A204.1 (cell line): ENCODE measurements at regions not wholly inside any gene's neighbourhood (a gene's known extent, or its start where the extent isn't known, plus 50 kb on each side); places are given as distances from the start of the nearest gene placed in this dataset.

Source experiments
- FAIRE-seq: peaks from 2 replicates; lab custom pipeline; 2012; peaks lifted over from hg19 to GRCh38; lab: Jason Lieb, UNC

DNA sequence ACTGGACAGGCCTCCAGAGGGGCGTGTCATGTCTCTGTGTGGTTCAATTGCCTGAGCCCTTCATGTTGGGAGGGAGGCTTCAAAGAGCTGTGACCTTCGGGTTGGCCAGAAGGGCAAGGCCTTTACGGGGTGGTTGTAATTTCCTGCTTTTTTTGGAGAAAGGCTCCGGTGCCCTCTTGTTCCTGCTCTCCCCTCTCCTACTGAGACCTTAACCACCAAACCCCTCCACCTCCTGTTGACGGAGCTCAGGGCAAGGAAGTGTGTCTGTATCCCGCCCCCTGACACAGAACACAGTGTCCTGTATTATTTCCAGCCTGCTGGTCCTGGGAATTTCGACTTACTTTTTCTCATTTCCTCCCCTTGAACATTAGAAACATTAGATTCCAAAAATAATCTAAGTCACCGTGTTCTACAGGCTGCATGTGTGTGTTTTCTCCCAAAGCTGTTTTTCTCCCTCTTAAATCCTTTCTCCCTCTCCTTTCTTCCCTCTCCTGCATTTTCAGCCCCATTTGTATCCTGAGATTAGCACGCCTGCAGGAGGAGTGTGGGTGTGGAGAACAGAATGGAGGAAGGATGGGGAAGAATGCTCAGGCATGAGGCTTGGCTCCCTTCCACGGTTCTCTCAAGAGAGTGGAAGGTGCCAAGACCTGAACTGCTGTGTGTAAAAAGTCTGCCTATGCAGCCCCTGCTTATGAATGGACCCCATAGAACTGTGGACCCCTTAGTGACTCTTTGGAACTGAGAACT is 285.4 kb upstream of the ROPN1 start:
- no peak for FAIRE-seq

DNA sequence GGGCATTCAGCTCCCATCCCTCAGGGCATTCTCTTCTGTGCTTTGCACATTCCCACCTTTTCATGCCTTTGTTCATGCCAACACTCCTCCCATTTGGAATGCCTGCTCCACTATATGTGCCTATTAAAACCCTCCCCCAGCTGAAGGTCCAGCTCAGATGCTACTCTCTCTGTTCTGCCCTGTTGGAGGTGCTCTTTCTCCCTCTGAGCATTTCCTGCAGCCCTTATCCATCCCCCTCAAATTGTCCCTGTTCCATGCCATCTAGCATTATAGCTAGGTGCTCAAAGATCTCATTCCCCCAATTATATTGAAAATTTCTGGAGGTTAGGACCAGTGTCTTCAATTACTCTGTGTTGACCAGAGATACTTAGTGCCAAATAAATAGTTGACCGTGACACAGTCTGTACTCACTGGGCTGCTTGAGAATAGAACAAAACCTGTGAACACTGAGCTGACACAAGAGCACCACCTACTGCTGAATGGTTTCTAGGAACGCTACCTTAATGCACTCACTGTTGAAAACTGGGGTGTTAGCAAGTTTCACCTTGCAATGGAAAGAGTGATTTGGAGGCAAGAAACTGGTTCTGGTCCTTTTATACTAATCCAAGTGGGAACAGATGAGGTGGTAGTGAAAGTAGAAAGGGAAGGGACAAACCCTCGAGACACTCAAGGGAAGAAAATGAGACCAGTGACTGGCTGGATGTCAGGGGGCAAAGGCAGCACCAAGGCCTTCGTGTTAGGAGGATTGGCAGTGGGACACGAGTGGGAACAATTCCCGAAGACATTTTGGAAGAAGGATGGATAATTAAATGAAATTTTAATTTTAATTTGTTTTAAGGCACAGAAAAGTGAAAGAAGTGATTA is 289.8 kb upstream of the ROPN1 start:
- no peak for FAIRE-seq

DNA sequence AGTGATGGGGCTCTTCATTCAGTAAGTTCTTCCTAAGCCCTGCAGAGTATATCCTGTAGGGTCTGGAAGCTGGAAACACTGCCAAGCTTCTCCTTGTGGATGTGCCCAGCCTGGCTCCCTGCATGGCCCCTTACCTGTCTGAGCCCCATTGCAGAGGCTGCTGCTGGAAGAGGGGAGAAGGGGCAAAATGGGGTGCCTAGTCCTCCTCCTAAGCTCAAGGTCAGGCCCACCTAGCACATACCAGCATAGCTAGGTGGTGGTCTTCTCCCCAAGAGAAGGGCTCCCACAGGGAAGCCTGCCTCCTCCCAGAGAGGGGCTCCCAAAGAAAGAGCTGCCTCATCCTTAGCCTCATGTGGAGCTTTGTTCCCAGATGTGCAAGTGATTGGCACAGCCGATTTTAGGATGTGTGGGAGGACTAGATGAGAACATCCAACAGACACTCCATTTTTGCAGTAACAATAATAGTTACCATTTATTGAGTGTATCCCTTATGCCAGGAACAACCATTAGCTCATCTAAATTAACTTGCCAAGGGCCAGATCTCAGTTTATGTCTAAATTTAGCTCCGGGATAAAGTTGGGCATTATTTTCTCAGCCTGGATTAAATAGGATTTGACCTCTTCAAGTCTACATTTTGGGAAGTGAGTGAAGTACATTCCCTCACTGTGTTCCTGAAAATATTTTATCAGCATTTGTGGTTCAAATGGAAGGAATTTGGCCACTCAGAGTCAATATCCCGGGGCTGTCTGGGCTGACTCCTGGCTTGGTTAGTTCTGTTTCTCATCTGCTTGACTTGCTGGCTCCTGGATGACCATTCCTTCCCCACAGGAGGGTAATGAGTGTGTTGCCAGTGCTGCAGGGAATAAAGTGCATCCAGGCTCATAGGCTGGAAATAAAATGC is 291.1 kb upstream of the ROPN1 start:
- FAIRE-seq = no peak

DNA sequence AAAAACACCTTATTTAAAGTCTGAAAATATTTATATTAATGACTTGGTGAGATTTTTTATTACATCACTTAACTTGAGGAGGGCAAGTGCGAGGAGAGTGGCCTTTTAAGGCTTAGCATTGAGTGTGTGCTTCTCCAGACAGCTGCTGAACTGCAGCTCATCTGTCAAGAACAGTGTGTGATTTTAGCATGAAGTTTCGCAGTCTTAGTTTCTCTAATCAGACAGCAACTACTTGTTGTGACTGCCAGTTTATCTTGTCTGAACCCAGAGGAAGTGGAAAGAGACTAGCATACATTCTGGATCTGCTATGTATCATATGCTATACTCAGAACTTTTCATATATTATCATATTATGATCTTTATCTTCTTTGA is 291.7 kb upstream of the ROPN1 start:
- no peak for FAIRE-seq

DNA sequence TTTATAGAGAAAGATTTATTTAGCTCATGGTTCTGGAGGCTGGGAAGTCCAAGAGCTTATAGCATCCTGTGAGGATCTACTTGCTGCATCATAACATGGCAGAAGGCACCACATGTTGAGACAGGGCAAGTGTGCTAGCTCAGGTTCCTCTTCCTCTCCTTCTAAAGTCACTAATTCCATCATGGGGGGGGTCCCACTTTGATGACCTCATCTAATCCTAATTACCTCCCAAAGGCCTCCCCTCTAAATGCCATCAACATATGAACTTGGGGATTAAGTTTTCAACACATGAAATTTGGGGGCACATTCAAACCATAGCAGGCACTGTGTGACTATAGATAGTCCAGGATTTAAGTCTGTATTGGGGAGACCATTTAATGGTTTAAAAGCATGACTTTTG is 297.1 kb upstream of the ROPN1 start:
- no peak for FAIRE-seq

DNA sequence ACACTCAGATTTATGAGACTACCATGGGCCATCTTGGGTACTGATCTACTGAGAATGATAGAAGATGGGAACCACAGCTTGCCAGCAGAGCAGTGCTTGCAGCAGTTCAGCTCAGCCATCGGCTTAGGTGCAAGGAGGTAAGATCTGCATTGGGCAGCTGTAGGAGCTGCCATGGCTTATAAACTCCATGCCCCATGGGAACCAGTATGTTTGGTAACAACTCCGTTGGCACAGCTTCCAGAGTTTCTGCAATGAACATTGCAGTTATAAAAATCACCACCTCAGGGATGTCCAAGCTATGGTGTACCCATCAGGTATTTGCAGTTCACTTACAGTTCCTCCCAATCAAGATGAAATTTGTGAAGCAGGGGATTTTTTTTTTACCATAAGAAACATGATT is 299.1 kb upstream of the ROPN1 start:
- no peak for FAIRE-seq

DNA sequence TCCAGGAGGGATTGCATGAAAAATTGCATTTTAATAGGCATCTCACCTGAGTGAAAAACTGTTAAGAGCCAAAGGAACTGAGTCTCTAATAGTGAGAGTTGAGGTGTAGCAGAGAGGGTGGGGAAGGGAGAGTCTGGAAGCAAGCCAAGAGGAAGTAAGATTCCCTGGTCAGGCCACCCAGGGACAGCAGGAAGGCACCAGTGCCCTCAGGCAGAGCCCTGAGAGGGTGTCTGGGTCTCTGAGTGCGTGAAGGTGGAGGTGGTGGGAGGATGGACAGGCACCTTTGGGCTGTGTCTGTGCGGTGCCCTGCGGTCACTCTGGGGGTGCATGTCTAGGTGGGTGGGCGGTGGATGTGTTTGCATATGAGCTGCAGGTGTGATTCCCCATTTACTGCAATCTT is 300.4 kb upstream of the ROPN1 start:
- no peak for FAIRE-seq

DNA sequence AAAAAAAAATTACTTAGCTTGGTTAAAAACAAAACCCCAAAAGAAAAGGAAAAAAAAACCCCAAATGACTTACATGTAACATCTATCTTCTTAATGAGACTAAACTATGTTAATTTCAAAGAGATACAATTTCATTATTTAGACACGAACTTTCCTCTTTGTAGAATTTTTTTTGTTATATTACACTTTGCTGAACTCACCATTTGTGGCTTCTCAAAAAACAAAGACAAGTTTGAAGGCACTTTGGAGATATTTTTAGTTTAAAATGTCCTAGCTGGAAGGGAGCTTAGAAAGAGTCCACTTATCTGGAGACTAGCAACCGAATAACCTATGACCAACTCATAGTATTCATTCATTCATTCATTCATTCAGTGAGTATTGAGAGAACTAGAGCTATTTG is 301.7 kb upstream of the ROPN1 start:
- no peak for FAIRE-seq

DNA sequence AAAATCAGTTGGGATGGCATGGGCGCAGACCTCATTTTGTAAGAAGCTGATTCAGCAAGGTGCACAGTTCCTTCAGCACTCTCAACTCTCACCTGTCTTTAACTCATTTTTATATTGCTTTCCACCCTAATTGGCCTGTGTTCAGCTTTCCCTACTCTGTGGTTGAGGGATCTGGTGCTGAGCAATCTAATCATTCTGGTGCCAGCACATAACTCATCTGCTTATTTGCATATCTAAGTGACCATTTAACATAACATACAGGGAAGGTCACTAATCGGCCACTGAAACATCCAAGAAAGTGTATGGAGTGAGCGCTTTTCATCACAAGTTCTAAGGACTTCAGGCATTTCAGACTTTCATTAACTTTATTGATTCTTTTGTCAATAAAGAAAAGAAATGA is 303.4 kb upstream of the ROPN1 start:
- no peak for FAIRE-seq

DNA sequence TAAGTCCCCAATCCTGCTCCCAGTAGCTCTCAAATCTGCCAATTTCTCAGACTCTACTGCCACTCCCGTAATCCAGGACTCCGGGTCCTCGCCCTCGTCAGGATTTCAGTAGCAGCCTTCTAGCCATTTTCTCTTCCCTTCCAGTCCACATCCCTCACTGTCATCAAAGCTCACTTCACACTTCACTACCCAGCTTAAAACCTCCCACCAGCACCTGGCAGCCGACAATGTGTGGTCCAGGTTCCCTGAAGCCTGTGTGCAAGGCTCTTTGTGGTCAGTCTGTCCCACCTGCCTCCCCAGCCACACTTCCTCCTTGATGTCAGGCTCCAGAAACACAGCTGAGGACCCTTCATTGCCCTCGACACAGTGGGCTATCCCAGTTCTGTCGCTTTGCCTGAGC is 304.5 kb upstream of the ROPN1 start:
- FAIRE-seq = no peak

DNA sequence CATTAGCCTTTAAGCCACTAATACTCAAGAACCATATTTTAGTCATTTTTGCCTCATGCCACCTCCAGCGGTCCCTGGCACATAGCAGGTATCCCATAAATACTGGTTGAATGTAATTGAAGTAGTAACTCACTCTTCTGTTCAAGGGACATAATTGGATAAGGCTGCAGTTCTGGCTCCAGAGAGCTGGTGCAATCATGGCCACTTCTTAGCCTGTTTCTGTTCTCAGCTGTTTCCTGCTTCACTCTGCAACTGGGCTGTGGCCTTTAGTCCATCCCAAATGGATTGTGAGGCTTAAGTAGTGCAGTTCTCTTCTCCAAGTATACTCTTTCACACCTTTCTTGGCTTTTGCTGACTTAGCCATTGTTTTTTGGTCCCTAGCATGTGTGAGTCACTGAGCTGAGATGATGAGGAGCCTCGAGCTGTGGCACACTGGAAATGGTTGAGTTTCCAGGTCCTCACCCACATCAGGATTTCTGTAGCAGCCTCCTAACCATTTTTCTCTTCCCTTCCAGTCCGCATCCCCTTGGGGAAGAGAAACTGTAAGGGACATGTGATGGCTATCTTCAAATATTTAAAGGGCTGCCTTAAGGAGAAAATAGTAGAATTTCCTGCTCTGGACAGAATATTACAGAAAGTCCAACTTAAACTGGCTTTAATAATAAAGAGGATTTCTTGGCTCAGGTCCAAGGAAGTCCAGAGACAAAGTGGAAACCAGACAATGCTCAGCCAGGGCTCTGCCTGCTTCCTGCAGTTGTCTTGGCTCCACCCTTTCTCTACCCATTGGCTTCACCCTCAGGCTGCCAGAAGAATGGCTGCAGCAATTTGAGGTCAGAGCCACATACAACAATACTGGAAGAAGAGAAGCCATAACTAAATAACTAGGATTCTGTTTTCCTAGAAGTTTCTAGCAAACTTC is 305.4 kb upstream of the ROPN1 start:
- FAIRE-seq = no peak

DNA sequence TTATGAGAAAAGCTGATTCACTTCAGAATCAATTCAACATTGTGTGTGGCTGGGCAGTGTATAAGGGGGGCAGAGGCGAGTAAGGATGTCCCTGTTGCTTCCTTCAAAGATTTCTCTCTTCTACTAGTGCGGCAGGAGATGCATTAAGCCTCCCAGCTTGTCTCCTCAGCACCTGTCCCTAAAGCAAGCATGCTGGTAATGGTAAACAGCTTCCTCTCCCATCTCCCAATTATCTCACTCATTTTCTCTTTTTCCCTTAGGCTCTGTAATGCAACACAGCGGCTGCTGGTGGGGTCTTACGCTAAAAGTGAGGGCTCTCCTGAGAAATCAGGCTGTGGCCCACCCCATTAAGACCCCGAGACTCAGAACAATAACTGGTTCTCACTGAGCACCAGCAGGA is 306.4 kb upstream of the ROPN1 start:
- FAIRE-seq = no peak

DNA sequence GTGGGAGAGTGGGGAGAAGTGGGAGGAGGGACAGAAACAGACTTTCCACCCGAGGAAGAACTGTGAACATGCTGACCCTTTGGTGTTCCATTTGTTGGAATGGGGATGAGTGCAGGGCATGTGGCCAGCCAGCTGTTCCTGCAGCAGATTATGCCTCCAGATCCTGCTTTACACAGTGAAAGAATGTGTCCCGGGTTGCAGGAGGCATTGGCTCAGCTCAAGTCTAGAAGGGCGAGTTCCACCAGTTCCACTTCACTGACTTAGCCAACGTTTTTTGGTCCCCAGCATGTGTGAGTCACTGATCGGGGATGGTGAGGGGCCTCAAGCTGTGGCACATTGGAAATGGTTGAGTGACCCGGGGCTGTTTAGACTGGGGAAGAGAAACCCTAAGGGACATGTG is 307.0 kb upstream of the ROPN1 start:
- no peak for FAIRE-seq

DNA sequence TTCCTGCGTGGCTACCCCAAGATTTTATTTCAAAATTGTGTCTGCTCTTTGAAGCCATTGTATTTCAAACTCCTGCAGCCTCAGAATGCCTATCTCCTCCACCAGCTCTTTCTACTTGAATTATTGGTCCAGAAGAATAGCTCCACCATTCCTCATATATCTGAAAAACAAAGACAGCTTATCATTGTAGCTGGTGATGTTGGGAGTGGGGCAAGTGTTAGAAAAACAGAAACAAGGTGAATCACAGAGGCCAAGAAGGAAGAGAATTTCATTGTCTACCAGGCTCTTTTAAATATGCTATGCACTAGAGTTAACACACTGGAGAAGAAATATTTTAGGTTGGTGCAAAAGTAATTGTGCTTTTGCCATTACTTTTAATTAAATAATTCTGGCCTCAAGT is 307.9 kb upstream of the ROPN1 start:
- no peak for FAIRE-seq

DNA sequence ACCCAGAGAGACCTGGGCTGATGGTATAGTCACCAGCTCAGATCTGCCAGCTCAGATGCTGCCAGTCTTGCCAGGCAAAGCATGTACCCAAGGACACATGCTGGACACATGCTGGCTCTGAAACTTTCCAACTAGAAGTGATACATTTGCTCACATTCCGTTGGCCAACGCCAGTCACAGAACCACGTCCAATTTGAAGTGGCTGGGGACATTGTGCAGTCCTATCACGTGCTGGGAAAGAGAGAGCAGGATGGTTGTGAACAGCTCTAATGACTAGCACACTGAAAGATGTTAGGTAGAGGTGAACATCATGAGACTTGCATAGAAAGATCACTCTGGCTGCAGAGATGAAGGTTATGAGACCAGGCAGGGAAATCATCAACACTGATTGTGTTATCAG is 308.5 kb upstream of the ROPN1 start:
- FAIRE-seq = no peak

DNA sequence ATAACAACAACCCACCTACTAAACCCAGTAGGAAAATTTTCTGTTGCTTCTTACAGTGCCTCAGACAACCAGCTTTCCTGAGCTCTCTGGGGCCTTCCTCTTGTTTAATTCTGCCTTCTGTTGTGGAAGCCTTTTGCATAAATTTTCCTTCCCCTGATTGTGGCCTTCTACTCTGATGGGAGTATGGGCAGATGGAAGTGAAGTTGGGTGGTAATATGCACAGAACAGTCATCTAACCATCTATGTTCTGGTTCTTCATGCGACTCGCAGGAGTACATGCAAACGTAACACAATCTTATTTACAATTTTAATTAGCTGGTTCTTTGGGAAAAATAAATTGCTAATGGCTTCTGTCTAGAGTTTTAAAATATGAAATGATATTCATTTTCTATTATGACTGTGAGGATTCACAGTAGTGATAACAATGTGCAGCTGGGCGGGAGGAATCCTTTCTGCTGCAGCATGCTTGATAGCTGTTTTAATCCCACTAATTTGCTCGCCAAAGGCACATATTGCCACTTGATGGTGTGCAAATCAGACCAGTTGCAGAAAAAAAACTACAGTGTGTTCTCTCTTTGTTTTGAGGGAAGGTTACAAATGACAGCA is 311.5 kb upstream of the ROPN1 start:
- no peak for FAIRE-seq

DNA sequence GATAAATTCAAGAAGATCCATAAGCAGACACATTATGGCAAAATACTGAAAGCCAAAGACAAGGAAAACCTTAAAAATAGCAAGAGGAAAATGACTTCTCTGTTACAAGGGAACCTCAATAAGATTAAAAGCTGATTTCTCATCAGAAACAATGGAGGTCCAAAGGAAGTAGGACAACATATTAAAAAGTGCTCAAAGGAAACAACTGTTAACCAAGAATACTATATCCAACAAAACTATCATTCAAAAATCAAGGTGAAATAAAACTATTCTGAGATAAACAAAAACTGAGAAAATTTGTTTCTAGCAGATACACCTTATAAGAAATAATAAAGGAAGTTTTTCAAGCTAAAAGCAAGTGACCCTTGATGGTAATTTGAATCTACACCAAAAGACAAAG is 314.7 kb upstream of the ROPN1 start:
- no peak for FAIRE-seq

DNA sequence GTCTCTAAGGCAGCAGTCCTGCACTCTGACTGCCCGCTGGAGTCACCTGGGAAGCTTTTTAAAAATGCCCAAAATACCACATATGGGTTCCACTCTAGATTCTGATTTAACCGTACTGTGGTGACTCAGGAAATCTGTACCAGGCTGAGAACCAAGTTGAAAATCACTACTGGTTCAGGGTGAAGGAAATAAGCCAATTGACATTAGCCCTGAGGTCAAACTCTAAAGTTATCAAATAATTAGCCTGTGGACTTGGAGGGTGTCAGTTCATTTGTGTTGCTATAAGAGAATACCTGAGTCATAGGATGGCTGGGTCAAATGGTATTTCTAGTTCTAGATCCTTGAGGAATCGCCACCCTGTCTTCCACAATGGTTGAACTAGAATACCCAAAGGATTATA is 321.7 kb upstream of the ROPN1 start:
- FAIRE-seq = no peak

DNA sequence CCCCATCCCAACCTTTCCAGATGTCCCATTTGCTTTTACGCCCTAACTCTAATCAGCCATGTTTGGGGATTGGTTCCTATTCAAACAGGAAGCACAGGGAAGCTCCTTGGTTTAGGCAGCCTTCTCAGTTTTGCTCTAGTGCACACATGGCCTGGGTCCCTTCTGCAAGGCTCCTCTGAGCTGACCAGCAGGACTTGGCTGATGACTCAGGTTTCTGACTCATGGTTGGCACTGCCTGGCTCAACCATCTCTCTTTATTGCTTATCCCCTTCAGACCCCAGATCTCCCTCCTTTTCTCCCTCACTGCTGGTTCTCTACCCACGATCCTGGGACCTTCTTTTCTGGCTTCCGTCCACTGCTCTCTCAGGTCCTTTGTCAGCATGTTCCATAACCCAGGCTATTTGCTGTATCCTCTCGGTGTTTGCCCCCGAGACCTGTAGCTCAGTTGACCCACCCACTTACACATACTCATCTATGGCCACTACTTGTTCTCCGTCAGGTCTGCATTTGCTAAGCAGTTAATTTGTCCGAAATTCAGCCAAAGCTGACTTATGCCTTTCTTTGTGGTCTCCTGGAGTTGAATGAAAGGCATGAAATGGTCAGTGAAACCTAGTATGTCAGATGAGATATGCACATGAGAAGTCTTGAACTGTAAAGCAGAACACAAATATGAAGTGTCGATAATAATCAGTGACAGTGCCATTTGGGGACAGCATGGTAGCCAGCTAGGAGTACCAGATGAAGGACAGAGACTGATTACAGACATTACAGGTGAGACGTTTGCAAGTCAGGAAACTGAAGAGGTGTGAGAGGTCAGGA is 323.5 kb upstream of the ROPN1 start:
- FAIRE-seq = no peak

DNA sequence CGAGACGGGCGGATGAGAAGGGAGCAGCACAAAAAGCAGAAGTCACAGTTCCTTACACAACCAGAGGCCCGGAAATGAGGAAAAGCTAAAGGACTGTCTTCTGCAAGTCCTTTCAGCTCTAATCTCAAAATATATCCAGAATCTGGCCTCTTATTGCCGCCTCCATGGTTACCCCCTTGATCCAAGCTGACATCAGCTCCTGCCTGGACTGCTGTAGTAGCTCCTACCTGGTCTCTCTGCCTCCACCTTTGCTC is 324.0 kb upstream of the ROPN1 start:
- no peak for FAIRE-seq

DNA sequence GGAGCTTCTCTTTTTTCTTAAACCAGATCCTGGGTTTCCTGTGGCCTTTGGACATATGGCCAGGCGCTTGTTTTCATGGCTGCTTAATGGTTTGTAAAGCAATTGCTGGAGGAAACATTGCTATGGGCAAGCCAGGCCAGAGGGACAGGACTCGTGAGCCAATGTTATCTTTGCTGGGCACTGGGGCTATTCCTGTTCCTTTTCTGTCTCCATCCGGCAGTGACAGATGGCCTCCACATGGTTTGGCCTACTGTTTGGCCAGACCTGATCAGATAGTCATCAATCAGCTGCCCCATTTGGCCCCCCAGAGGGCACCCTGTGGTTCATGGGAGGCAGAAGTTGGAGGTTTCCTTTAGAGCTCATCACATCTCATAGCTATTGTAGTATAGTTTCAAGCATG is 326.1 kb upstream of the ROPN1 start:
- FAIRE-seq = no peak
